ENCODE measurements at regions not wholly inside any gene's neighbourhood (a gene's known extent, or its start where the extent isn't known, plus 50 kb on each side); places are given as distances from the start of the nearest gene placed in this dataset.

DNA sequence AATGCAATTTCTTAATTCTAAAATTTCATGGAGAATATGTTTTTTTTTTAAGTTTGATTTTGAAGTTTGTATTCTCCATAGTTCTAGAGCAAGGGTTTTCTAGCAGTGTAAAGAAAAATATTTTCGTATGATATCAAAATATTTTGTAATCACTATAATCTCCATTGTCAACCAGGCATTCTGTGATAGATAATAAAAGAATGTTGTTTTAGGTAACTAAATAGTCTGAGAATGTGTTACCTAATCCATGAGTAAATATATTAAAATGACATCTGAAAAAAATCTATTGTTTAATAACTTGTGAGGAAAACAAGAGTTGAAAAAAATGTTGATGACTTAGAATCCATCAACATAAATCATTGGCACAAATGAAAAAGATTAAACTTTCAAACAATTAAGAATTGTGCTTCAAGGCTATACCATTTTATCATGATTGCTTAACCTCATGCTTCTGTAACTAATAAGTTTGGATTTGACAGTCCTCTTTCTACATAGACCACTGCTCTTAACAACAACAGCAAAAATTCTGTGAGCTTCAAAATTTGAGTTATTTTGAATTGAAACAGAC, 2211.8 kb downstream of the LRRC4C start:
- no peak for DNase-seq (ENCODE audit: low spot score in 2 of 2)
- in situ Hi-C loops (cut with MboI; ENCODE audit: low sequenced_read_pairs) = no loop called here
- H3K36me3 ChIP-seq (replicated peaks) = no peaks in the 10 kb centered on the region
- no peaks in the 10 kb centered on the region for H3K9me3 ChIP-seq
- no peaks in the 10 kb centered on the region for H3K27me3 ChIP-seq (ENCODE audit: low read depth)
- H3K4me1 ChIP-seq = no peaks in the 10 kb centered on the region
- no peak overlapping the region for H3K4me3 ChIP-seq

- Histone ChIP-seq H3K36me3 (replicated peaks) (no peaks in the 10 kb centered on the region), H3K4me1 (no peaks in the 10 kb centered on the region), H3K27me3 (ENCODE audit: low read depth) (no peaks in the 10 kb centered on the region), H3K9me3 (no peaks in the 10 kb centered on the region), H3K4me3 (no peak overlapping the region)
- in situ Hi-C loops (cut with MboI; ENCODE audit: low sequenced_read_pairs) = no loop called here
- no peak for DNase-seq (ENCODE audit: low spot score in 2 of 2)
Measured at GRCh38 chr11:39239553-39239952, 2219.9 kb downstream of the LRRC4C start.

DNA sequence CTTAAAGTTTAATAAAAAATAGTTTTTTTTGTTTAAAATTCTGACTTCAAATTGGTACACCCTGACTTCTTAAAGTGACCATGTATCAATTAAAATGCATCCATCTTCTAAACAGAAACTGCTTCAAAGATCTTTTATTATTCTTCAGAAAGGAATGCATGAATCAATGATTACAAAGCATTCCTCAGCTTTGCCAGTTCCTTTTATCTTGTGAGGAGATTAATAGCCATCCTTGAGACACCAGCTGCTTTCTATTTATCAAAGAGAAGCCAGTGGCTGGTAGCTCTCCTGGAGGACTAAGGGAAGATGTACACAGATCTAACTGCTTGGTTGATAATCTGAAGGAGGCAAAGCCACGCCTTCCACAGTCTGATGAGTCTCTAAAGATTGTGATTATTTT, 2222.5 kb downstream of the LRRC4C start:
- DNase-seq (ENCODE audit: low spot score in 2 of 2) = no peak
- no peaks in the 10 kb centered on the region for H3K27me3 ChIP-seq (ENCODE audit: low read depth)
- in situ Hi-C loops (cut with MboI; ENCODE audit: low sequenced_read_pairs) = no loop called here

GRCh38 chr11:39221550-39222138, 2237.8 kb downstream of the LRRC4C start:
- in situ Hi-C loops (cut with MboI; ENCODE audit: low sequenced_read_pairs) = no loop called here
- Histone ChIP-seq H3K4me3 (no peak overlapping the region), H3K36me3 (replicated peaks) (no peaks in the 10 kb centered on the region), H3K27me3 (ENCODE audit: low read depth) (no peaks in the 10 kb centered on the region), H3K4me1 (no peaks in the 10 kb centered on the region), H3K9me3 (no peaks in the 10 kb centered on the region)
- no peak for DNase-seq (ENCODE audit: low spot score in 2 of 2)

More for the DNA sequence above, 2222.5 kb downstream of the LRRC4C start:
- Histone ChIP-seq H3K4me3 (no peak overlapping the region), H3K4me1 (no peaks in the 10 kb centered on the region), H3K9me3 (no peaks in the 10 kb centered on the region), H3K36me3 (replicated peaks) (no peaks in the 10 kb centered on the region)

- Histone ChIP-seq H3K9me3 (no peaks in the 10 kb centered on the region), H3K36me3 (replicated peaks) (no peaks in the 10 kb centered on the region), H3K4me1 (no peaks in the 10 kb centered on the region), H3K27me3 (ENCODE audit: low read depth) (no peaks in the 10 kb centered on the region), H3K4me3 (no peak overlapping the region)
- in situ Hi-C loops (cut with MboI; ENCODE audit: low sequenced_read_pairs) = no loop called here
- DNase-seq (ENCODE audit: low spot score in 2 of 2) = no peak
Measured at GRCh38 chr11:39220501-39221230, 2238.8 kb downstream of the LRRC4C start.

GRCh38 chr11:39220069-39220468, 2239.4 kb downstream of the LRRC4C start:
- no peaks in the 10 kb centered on the region for H3K9me3 ChIP-seq
- in situ Hi-C loops (cut with MboI; ENCODE audit: low sequenced_read_pairs) = no loop called here

GRCh38 chr11:39209981-39210380, 2249.5 kb downstream of the LRRC4C start:
- no peaks in the 10 kb centered on the region for H3K36me3 ChIP-seq (replicated peaks)
- H3K4me1 ChIP-seq = no peaks in the 10 kb centered on the region
- in situ Hi-C loops (cut with MboI; ENCODE audit: low sequenced_read_pairs) = no loop called here
- DNase-seq (ENCODE audit: low spot score in 2 of 2) = no peak
- H3K4me3 ChIP-seq = no peak overlapping the region
- no peaks in the 10 kb centered on the region for H3K9me3 ChIP-seq
- H3K27me3 ChIP-seq (ENCODE audit: low read depth) = no peaks in the 10 kb centered on the region

More at GRCh38 chr11:39220069-39220468, 2239.4 kb downstream of the LRRC4C start:
- DNase-seq (ENCODE audit: low spot score in 2 of 2) = no peak
- Histone ChIP-seq H3K4me1 (no peaks in the 10 kb centered on the region), H3K27me3 (ENCODE audit: low read depth) (no peaks in the 10 kb centered on the region), H3K36me3 (replicated peaks) (no peaks in the 10 kb centered on the region), H3K4me3 (no peak overlapping the region)

GRCh38 chr11:39205236-39205995, 2254.0 kb downstream of the LRRC4C start:
- no peak overlapping the region for H3K4me3 ChIP-seq
- no peaks in the 10 kb centered on the region for H3K27me3 ChIP-seq (ENCODE audit: low read depth)
- H3K9me3 ChIP-seq = no peaks in the 10 kb centered on the region
- in situ Hi-C loops (cut with MboI; ENCODE audit: low sequenced_read_pairs) = no loop called here
- no peaks in the 10 kb centered on the region for H3K4me1 ChIP-seq
- no peaks in the 10 kb centered on the region for H3K36me3 ChIP-seq (replicated peaks)
- DNase-seq (ENCODE audit: low spot score in 2 of 2) = no peak

GRCh38 chr11:39192671-39193070, 2266.8 kb downstream of the LRRC4C start:
- Histone ChIP-seq H3K4me1 (no peaks in the 10 kb centered on the region), H3K4me3 (no peak overlapping the region), H3K36me3 (replicated peaks) (no peaks in the 10 kb centered on the region), H3K9me3 (no peaks in the 10 kb centered on the region), H3K27me3 (ENCODE audit: low read depth) (no peaks in the 10 kb centered on the region)
- in situ Hi-C loops (cut with MboI; ENCODE audit: low sequenced_read_pairs) = no loop called here
- no peak for DNase-seq (ENCODE audit: low spot score in 2 of 2)

DNA sequence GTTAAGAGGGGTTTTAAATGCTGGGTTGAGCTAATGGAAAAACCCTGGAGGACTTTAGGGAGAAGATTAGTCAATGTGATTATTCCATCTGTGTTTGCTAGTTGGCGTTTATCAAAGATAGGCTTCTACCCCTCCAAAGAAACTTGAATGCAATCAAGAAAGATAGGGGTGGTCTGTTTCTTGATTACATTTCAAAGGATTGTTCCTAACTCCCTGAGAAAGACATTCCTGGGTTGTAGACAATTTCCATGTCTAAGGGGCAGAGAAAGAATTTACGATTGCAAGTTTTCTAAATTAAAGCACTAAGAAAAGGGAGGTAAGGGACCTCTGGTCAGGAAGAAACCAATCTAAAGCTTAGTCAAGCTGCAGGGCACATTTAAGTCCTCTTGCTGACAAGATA, 2268.7 kb downstream of the LRRC4C start:
- Histone ChIP-seq H3K36me3 (replicated peaks) (no peaks in the 10 kb centered on the region), H3K4me1 (no peaks in the 10 kb centered on the region), H3K9me3 (no peaks in the 10 kb centered on the region), H3K4me3 (no peak overlapping the region), H3K27me3 (ENCODE audit: low read depth) (no peaks in the 10 kb centered on the region)
- in situ Hi-C loops (cut with MboI; ENCODE audit: low sequenced_read_pairs) = no loop called here
- DNase-seq (ENCODE audit: low spot score in 2 of 2) = no peak

DNA sequence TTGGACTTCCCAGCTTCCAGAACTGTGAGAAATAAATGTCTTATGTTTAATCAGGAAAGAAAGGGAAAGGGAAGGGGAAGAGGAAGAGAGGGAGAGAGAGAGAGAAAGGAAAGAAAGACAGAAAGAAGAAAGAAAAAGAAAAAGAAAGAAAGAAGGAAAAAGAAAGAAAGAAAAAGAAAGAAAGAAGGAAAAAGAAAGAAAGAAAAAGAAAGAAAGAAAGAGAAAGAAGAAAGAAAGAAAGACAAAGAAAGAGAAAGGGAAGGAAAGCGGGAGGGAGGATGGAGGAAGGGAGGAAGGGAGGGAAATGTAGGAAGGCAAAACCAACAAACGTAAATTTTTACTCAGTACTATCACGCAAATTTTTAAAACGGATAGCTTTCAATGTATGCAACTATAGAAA, 2281.8 kb downstream of the LRRC4C start:
- H3K36me3 ChIP-seq (replicated peaks) = no peaks in the 10 kb centered on the region
- H3K4me1 ChIP-seq = no peaks in the 10 kb centered on the region
- H3K27me3 ChIP-seq (ENCODE audit: low read depth) = no peaks in the 10 kb centered on the region
- no peak for DNase-seq (ENCODE audit: low spot score in 2 of 2)
- H3K4me3 ChIP-seq = no peak overlapping the region
- no peaks in the 10 kb centered on the region for H3K9me3 ChIP-seq
- in situ Hi-C loops (cut with MboI; ENCODE audit: low sequenced_read_pairs) = no loop called here

DNA sequence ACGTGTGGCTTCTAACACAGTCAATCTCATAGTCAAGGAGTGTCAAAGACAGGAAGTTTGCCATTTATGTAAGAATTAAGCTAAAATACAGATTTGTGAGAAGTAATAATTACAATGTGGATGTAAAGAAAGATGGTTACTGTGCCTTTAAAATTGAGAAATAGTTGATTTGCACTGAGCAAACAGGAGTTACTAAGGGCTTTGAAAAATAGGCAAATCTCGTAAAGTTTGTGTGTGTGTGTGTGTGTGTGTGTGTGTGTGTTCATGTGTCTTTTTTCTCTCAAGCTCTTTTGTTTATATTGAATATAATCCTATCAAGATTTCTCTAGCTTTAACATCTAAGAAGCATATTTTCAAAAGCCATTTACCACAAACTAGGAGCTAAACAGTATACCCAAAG, 2284.5 kb downstream of the LRRC4C start:
- no peaks in the 10 kb centered on the region for H3K27me3 ChIP-seq (ENCODE audit: low read depth)
- in situ Hi-C loops (cut with MboI; ENCODE audit: low sequenced_read_pairs) = no loop called here
- no peak for DNase-seq (ENCODE audit: low spot score in 2 of 2)
- no peak overlapping the region for H3K4me3 ChIP-seq
- H3K4me1 ChIP-seq = no peaks in the 10 kb centered on the region
- H3K9me3 ChIP-seq = no peaks in the 10 kb centered on the region
- no peaks in the 10 kb centered on the region for H3K36me3 ChIP-seq (replicated peaks)

DNA sequence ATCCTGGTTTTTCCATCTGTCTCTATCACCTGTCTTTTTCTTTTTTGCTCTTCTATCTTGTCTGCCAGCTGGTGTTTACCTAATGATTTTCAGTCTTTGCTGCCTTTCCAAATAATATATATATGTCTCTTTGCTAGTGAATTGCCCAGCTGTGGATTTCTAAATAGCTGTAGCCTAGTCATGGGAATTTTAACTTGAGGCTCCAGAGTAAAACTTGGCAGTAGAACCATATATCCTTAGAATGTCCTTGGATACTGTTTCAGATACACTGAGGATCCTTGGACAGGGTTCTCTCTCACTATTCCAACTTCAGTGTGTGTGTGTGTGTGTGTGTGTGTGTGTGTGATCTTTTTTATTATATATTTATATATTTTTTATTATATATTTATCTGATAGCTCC, 2285.3 kb downstream of the LRRC4C start:
- no peak for DNase-seq (ENCODE audit: low spot score in 2 of 2)
- Histone ChIP-seq H3K27me3 (ENCODE audit: low read depth) (no peaks in the 10 kb centered on the region), H3K4me3 (no peak overlapping the region), H3K36me3 (replicated peaks) (no peaks in the 10 kb centered on the region), H3K4me1 (no peaks in the 10 kb centered on the region), H3K9me3 (no peaks in the 10 kb centered on the region)
- in situ Hi-C loops (cut with MboI; ENCODE audit: low sequenced_read_pairs) = no loop called here

GRCh38 chr11:39165021-39165420, 2294.4 kb downstream of the LRRC4C start:
- Histone ChIP-seq H3K4me3 (no peak overlapping the region), H3K9me3 (no peaks in the 10 kb centered on the region), H3K4me1 (no peaks in the 10 kb centered on the region), H3K36me3 (replicated peaks) (no peaks in the 10 kb centered on the region), H3K27me3 (ENCODE audit: low read depth) (no peaks in the 10 kb centered on the region)
- no peak for DNase-seq (ENCODE audit: low spot score in 2 of 2)
- in situ Hi-C loops (cut with MboI; ENCODE audit: low sequenced_read_pairs) = no loop called here

Data from HAP-1 (cell line).